Mesodermal cell (in vitro differentiated cells): ENCODE measurements at regions not wholly inside any gene's neighbourhood (a gene's known extent, or its start where the extent isn't known, plus 50 kb on each side); places are given as distances from the start of the nearest gene placed in this dataset.
"Not testable (repeated sequence)": the region's sequence is repeated elsewhere in the genome, so short reads cannot be mapped to it uniquely, and the experiment has no call there.

ENCODE experiments used
- H3K27ac ChIP-seq: 2 replicates; pipeline ENCODE4 v1.7.0; 2013; ENCODE audit warnings: mild to moderate bottlenecking, low read depth, low read length, moderate library complexity; ENCODE audit not compliant: severe bottlenecking
- H3K36me3 ChIP-seq: 2 replicates; pipeline ENCODE4 v1.7.1; 2013; ENCODE audit warnings: mild to moderate bottlenecking, low read length, moderate library complexity; ENCODE audit not compliant: control insufficient read depth, insufficient read depth
- H3K4me1 ChIP-seq: one replicate; pipeline ENCODE4 v1.7.1; 2013; ENCODE audit warnings: mild to moderate bottlenecking, low read length; ENCODE audit not compliant: insufficient read depth, control insufficient read depth, poor library complexity, severe bottlenecking
- H3K4me3 ChIP-seq: 2 replicates; pipeline ENCODE4 v1.7.0; 2013; ENCODE audit warnings: low read length, control low read depth, mild to moderate bottlenecking; ENCODE audit not compliant: insufficient read depth, poor library complexity, severe bottlenecking; ENCODE audit errors: extremely low read depth
- H3K9me3 ChIP-seq: 2 replicates; pipeline ENCODE4 v1.7.1; 2013; ENCODE audit warnings: mild to moderate bottlenecking, low read length, moderate library complexity; ENCODE audit not compliant: control insufficient read depth
- WGBS, 2 experiments: methylation state at CpG; one replicate each; pipeline ENCODE4 v1.1.5; 2013; ENCODE audit warnings: missing lambda C conversion rate in 2 of 2; ENCODE audit not compliant: insufficient coverage in 2 of 2; 5-methylcytosine and 5-hydroxymethylcytosine counted together

DNA sequence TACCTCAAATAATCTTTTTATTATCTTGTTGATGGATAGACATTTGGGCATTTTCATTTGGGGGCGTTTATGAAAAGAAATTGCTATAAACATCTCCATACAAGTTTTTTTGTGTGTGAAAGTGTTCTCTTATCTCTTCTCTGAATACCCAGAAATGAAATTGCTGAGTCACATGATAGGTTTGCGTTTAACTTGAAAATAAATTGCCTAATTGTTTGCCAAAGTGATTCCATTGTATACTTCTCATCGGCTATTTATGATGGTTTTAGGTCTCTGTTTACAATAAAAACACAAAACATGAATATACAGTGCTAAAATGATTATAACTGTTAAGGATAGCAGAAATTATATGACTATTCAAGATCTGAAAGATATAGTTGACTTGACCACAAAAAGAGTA is 361.7 kb downstream of the TAF11L14 start:
- no peak overlapping the region for H3K27ac ChIP-seq
- H3K4me3 ChIP-seq = no peak overlapping the region
- no peaks in the 10 kb centered on the region for H3K36me3 ChIP-seq
- WGBS, 2 experiments = no CpG with 5 or more reads among the region's 3 CpGs
- no peaks in the 10 kb centered on the region for H3K9me3 ChIP-seq
- no peaks in the 10 kb centered on the region for H3K4me1 ChIP-seq

DNA sequence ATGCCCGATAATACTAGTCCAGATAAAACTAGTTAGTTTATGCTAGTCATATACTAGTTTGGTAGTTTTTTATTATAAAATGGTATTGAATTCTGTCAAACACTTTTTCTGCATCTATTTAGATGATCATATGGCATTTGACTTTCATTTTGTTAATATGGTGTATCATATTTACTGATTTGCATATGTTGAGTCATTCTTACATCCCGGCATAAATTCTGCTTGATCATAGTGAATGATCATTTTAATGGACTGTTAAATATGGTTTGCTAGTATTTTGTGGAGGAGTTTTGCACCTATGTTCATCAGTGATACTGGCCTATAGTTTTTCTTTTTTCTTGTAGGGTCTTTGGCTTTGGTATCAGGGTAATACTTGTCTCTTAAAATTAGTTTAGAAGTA is 365.6 kb downstream of the TAF11L14 start:
- Histone ChIP-seq H3K4me1 (no peaks in the 10 kb centered on the region), H3K36me3 (no peaks in the 10 kb centered on the region), H3K9me3 (no peaks in the 10 kb centered on the region), H3K27ac (no peak overlapping the region), H3K4me3 (no peak overlapping the region)
- WGBS, 2 experiments = 89% methylated on average over 1 of the region's 2 CpGs; no CpG with 5 or more reads in 1 of the 2 experiments

DNA sequence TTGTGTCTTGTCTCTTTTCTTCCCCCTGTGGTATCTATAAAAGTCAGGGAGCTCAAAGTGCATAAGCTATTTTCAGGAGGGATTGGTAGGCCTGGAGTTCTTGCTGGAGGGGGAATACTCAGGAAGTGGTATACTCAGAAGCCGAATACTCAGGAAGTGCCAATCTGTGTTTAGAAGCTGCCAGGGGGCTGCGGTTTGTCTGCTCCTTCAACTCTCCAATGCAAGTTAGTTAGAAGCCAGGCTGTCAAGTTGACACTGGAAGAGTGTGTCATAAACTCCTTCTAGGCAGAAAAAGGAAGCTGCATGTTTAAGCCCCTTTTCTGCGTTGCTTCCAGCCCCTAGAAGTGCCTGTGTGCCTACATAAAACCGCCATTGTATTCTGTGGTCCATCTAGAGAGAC is 366.5 kb downstream of the TAF11L14 start:
- 86 to 90% methylated on average over 4 of the region's 4 CpGs for WGBS, 2 experiments
- no peak overlapping the region for H3K4me3 ChIP-seq
- H3K9me3 ChIP-seq = no peaks in the 10 kb centered on the region
- no peak overlapping the region for H3K27ac ChIP-seq
- no peaks in the 10 kb centered on the region for H3K4me1 ChIP-seq
- H3K36me3 ChIP-seq = no peaks in the 10 kb centered on the region

DNA sequence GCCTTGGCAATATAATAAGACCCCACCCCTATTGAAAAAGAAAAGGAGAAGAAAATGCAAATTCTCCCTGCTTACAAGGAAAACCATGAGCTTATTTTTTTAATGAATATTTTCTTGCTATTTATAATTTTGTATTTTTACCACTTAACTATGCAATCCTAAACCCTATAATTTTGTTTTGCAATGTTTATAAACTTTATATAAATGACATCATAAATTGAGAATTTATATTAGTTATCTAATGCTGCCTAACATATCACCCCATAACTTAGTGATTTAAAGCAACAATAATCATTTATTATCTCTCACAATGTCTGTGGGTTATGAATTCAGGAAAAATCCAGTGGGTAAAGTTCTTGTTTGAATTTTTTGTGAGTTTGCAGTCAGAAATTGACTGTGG is 369.1 kb downstream of the TAF11L14 start:
- Histone ChIP-seq H3K4me1 (no peaks in the 10 kb centered on the region), H3K9me3 (no peaks in the 10 kb centered on the region), H3K36me3 (no peaks in the 10 kb centered on the region), H3K4me3 (no peak overlapping the region), H3K27ac (no peak overlapping the region)

DNA sequence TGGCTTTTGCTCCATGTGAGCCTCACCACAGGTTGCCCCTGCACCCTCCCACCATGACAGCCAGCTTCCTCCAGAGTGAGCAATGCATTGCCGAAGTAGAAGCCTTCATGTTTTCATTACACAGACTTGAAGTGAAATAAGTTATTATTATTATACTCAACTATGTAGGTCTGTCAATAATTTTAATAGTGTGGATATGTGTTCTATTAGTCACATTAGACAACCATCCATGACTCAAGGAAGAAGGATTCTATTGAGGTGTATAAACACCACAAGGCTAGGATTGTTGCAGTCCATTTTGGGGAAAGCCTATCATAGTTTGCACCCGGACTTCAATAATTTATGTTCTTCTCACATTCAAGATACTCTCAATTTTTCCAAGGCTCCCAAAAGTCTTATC is 369.5 kb downstream of the TAF11L14 start:
- H3K9me3 ChIP-seq = no peaks in the 10 kb centered on the region
- no peak overlapping the region for H3K27ac ChIP-seq
- 82 to 100% methylated on average over 1 of the region's 2 CpGs for WGBS, 2 experiments
- no peak overlapping the region for H3K4me3 ChIP-seq
- no peaks in the 10 kb centered on the region for H3K36me3 ChIP-seq
- no peaks in the 10 kb centered on the region for H3K4me1 ChIP-seq

DNA sequence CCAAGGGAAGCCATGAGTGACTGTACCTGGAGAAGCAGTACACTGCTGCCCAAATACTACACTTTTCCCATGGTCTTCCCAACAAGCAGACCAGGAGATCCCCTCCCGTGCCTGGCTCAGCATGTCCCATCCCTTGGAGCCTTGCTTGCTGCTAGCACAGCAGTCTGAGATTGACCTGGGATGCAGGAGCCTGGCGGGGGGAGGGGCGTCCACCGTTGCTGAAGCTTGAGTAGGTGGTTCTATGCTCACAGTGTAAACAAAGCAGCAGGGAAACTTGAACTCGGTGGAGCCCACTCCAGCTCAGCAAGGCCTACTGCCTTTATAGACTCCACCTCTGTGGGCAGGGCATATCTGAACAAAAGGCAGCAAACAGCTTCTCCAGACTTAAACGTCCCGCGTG is 372.0 kb downstream of the TAF11L14 start:
- not testable (repeated sequence) for H3K4me1 ChIP-seq, H3K27ac ChIP-seq, H3K9me3 ChIP-seq, H3K4me3 ChIP-seq, H3K36me3 ChIP-seq
- 88% methylated on average over 7 of the region's 8 CpGs for WGBS, 2 experiments

DNA sequence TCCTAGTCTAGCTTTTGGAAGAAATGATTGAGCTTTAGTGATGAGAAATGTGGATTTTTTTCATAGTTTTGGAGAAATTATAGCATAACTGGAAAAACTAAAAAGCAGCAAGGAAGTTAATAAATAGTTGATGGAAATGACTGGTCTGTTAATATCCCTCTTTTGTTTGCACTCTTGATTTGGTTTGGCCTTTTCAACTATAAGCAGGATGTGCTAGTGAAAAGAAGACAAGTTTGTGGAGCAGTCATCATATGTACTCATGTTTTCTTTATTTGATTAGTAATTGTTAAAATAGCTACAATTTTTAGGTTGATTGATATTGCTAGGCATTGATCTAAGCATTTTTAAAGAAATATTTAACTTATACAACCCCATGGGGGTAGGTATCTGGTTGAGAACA is 374.7 kb downstream of the TAF11L14 start:
- Histone ChIP-seq H3K27ac (no peak overlapping the region), H3K36me3 (no peaks in the 10 kb centered on the region), H3K4me1 (no peaks in the 10 kb centered on the region), H3K4me3 (no peak overlapping the region), H3K9me3 (no peaks in the 10 kb centered on the region)

DNA sequence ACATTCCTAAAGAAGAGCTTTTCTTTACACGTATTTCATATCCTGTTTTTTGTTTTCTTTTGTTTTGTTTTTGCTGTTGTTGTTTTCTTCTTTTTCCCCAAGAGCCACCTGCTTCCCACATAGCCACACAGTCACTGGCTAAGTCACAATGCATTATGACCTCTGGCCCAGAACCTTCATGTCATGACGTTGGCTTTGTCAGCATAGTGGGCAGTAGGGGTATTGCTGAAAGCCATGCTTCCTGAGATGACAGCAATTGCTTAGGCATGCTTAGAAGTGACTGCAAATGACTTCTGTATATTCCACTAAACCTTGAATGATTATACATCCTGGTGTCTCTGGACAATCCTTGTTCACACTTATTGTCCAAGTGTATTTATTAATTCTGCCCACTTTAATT is 375.8 kb downstream of the TAF11L14 start:
- H3K4me1 ChIP-seq = no peaks in the 10 kb centered on the region
- H3K36me3 ChIP-seq = no peaks in the 10 kb centered on the region
- no peak overlapping the region for H3K27ac ChIP-seq
- 60% methylated on average over 1 of the region's 2 CpGs for WGBS, 2 experiments
- no peak overlapping the region for H3K4me3 ChIP-seq
- no peaks in the 10 kb centered on the region for H3K9me3 ChIP-seq

DNA sequence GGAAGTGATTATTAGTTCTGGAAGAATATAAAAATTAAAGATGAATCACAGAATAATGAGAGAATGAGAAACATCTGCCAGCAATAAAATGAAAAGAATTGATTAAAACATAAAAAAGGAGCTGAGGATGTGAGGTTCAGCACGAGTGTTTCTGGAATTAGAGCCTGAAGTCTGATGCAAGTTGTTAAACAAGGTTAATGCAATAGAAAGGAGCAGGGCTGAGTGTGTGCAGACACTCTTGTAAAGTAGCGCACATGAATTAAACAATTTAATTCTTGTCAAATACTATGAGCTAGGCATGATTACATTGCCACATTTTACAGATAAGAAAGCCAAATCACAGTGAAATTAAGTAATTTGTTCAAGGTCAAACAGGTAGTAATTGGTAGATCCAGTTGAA is 384.2 kb downstream of the TAF11L14 start:
- Histone ChIP-seq H3K4me1 (no peaks in the 10 kb centered on the region), H3K27ac (no peak overlapping the region), H3K4me3 (no peak overlapping the region), H3K36me3 (no peaks in the 10 kb centered on the region), H3K9me3 (no peaks in the 10 kb centered on the region)
- WGBS, 2 experiments = 86 to 88% methylated on average over 1 of the region's 2 CpGs

DNA sequence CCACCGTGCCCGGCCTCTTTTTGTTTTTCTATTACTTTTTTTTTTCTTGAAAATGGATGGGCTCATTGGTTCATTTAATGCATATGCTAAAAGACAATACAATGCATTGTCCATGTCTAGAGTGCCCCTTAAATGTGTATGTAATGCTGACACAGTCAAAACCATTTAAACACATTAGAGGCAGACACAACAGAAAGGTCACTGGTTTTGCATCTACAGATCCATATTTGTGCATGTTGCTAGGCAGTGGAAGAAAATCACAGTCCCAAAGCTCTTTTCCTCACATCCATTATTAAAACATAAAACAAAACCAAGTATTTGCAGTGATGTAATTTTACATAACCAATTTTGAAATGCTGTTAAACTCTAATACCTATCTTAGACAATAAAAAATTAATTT is 389.0 kb downstream of the TAF11L14 start:
- Histone ChIP-seq H3K36me3 (no peaks in the 10 kb centered on the region), H3K27ac (no peak overlapping the region), H3K4me1 (no peaks in the 10 kb centered on the region), H3K9me3 (no peaks in the 10 kb centered on the region), H3K4me3 (no peak overlapping the region)
- no CpG with 5 or more reads among the region's 2 CpGs for WGBS, 2 experiments

DNA sequence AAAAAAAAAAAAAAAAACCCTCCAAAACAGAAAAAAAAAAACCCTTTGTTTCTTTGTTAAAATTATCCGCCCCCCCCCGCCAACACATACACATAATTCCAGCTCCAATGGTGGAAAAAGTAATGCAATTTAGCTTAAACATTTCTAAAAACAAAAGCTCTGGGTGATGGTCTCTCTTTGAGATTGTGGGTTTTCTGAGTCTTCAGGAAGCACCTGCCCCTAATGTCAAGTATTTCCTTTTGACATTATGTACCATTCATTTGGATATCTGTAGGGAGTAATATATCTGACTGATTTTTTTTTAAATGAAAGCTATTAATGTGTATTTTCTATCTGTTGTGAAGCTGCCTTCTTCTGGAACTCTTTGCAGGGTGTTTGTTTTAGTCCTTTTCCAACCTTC is 389.7 kb downstream of the TAF11L14 start:
- H3K4me1 ChIP-seq = no peaks in the 10 kb centered on the region
- H3K9me3 ChIP-seq = no peaks in the 10 kb centered on the region
- no peaks in the 10 kb centered on the region for H3K36me3 ChIP-seq
- H3K4me3 ChIP-seq = no peak overlapping the region
- no CpG with 5 or more reads among the region's 2 CpGs for WGBS, 2 experiments
- H3K27ac ChIP-seq = no peak overlapping the region

DNA sequence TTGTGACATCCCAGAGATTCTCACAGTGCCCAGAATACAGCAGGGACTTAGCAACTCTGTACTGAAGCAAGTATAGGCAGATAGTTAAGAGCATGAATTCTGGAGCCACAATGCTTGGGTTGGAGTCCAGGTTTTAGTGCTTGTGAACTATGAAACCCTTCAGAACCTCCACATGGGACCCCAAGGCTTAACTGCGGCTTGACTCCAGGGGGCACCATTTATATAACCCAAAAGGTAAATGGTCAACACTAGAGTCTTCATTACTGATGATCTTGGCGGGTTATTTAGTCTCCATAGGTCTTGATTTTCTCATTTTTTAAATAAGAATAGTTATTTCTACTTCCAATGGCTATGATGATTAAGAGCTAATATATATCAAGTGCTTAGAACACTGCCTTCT is 390.3 kb downstream of the TAF11L14 start:
- WGBS, 2 experiments = no CpG with 5 or more reads among the region's 2 CpGs
- no peaks in the 10 kb centered on the region for H3K36me3 ChIP-seq
- no peaks in the 10 kb centered on the region for H3K4me1 ChIP-seq
- no peak overlapping the region for H3K4me3 ChIP-seq
- no peaks in the 10 kb centered on the region for H3K9me3 ChIP-seq
- H3K27ac ChIP-seq = no peak overlapping the region
